ENCODE measurements at regions not wholly inside any gene's neighbourhood (a gene's known extent, or its start where the extent isn't known, plus 50 kb on each side); places are given as distances from the start of the nearest gene placed in this dataset.
"Not testable (repeated sequence)": the region's sequence is repeated elsewhere in the genome, so short reads cannot be mapped to it uniquely, and the experiment has no call there.

GRCh38 chr6:141484711-141485110 lies 648.0 kb upstream of the GJE1 start:
- DNase-seq = no peak

DNA sequence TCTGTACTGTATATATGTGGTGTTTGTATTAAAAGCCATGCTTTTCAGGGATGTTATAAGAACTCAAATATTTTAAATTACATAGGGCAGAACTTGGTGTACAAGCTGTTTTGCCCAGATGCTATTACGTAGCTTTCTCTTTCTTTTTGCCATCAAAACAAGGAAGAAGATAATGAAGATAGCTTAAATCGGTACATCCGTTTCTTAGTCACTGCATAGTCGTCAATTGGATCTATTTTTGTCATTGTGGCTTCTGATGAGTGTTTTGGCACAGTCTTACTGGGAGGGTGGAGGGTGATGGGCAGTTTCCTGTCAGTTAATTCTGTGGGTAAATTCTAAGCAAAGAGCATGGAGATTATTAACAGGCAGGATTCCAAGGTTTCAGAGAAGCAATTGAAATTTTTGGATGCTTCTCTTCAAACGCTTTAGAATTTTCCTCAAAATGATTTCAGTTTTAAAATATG lies 649.1 kb upstream of the GJE1 start:
- DNase-seq = no peak

DNA sequence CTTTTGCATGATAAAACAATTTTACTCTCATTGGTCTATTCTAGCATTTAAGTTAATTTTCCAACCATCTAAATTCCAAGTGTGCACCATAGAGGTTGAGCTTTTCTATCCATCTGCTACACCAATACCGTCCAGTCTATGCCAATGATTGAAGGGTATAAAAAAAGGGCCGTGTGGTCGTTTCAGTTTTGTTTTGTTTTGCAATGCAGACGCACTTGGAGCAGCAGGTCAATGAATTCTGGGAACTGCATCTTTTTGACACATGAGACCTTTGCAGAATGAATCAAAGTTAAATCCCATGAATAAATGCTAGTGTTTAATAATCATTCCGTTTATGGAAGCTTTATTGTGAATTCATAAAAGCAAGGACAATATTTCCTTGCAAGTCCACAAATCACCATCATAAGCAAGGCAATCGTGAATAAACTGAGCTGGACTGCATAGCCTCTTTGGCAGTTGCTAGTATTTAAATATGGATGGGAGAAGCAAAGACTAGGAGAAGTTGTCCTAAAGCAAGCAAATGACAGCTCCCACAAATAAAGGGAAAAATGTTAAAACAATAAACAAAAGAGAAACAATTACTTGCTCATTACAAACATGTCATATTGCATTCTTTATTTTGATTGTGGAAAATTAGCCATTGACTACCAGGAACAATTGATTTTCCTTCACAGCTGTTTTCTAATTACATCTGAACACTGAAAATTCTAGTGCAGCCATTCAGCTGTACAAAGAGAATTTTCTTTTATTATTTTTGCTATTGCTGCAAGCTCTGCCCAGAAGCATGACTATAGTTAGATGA lies 649.7 kb upstream of the GJE1 start:
- no peak for DNase-seq

GRCh38 chr6:141475259-141475658 lies 657.5 kb upstream of the GJE1 start:
- DNase-seq = no peak

- DNase-seq = no peak
Measured at GRCh38 chr6:141472162-141472928, 660.4 kb upstream of the GJE1 start.

- no peak for DNase-seq
Measured at GRCh38 chr6:141470810-141471209, 661.9 kb upstream of the GJE1 start.

DNA sequence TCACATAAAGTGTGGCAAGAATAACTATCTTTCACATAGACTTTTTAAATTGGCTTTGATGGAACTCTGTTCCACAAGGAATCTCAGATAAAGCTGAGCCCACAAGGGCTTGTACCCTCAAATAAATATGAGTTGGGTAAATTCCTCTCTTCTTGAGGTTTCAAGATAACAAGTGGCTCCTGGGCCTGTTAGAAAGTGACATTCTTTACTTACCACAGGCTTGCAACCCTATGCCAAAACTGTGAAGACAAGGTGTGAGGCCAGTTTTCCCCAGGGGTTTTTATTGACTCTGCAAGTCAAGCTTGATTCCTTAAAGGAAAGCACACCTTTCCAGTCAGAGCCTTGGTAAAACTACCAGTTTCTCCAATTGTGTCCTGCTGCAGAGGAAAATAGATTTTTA lies 664.8 kb upstream of the GJE1 start:
- no peak for DNase-seq

- no peak for DNase-seq
Measured at GRCh38 chr6:141467041-141467440, 665.7 kb upstream of the GJE1 start.

- no peak for DNase-seq
Measured at GRCh38 chr6:141464896-141465295, 667.8 kb upstream of the GJE1 start.

- DNase-seq = peak; percentile 90
Measured at GRCh38 chr6:141464490-141464889, 668.2 kb upstream of the GJE1 start.

- no peak for DNase-seq
Measured at GRCh38 chr6:141463237-141463977, 669.3 kb upstream of the GJE1 start.

DNA sequence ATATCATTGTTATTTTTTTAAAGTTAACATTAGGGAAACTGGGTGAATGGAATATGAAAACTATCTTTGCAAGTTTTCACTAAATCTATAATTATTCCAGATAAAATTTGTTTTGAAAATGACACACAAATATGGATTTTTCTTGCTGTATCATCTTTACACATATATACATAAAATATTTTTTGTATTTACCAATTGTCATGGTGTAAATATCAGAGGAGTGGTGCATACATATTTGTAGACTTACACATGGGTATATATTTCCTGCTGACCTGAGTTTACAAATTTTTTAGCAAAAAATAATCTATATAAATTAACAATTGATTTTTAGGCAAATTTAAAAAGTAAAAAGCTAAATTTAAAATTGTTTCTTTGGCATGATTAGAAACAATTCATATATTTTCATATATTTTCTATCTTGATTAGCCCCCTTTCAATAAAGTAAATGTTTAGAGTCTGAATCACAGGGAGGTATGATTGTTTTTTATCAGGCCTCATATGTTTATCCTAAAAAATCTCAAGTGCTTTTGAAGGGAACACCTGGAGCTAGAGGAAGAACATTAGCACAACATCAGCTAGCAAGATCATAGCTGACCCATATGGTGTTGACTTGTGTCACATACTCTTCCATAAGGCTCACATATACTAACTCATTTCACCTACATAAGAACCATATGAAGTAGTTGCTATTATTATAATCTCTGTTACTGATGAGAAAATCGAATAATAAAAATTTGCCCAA lies 671.8 kb upstream of the GJE1 start:
- DNase-seq = peak; percentile 66

DNA sequence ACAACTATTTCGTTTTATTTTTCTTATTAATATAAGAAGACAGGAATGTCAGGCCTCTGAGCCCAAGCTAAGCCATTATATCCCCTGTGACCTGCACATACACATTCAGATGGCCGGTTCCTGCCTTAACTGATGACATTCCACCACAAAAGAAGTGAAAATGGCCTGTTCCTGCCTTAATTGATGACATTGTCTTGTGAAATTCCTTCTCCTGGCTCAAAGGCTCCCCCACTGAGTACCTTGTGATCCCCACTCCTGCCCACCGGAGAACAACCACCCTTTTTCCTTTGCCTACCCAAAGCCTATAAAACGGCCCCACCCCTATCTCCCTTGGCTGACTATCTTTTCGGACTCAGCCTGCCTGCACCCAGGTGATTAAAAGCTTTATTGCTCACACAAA lies 672.5 kb upstream of the GJE1 start:
- not testable (repeated sequence) for DNase-seq

- DNase-seq = not testable (repeated sequence)
Measured at GRCh38 chr6:141457984-141458383, 674.7 kb upstream of the GJE1 start.

- DNase-seq = no peak
Measured at GRCh38 chr6:141452354-141452686, 680.4 kb upstream of the GJE1 start.

DNA sequence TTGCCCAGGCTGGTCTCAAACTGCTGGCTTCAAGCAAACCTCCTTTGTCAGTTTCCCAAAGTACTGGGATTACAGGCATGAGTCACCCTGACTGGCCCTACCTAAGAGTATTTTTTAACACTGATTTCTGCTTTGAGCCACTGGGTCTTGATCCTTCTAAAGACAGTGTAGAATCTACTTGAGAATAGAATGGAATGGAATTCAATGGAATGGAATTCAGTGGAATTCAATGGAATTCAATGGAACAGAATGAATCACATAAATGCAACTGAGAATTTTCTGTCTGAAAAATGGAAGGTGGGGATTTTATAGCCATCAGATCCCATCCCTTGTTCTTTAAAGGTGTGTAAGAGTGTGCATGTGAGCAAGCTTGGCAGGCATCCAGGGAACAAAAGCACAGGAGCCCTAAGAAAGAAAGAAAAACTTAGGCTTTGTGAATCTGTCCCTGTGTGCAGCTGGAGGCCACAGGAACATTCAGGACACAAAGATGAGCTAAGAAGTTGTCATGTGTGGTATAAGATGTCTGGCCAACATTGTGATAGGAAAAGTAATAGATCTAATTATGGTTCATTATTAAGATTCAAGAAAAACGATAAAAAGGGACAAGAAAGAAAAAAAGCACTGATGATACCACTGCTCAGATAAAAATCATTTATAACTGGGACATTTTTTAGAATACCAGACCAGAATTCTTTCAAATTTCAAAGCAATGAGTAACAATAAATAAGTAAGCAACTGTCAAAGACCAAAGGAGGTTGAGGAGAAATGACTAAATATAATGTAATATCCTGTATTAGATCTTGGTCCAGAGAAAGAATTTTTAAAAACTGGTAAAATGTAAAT lies 681.0 kb upstream of the GJE1 start:
- DNase-seq = no peak

GRCh38 chr6:141451181-141451510 lies 681.6 kb upstream of the GJE1 start:
- DNase-seq = no peak

DNA sequence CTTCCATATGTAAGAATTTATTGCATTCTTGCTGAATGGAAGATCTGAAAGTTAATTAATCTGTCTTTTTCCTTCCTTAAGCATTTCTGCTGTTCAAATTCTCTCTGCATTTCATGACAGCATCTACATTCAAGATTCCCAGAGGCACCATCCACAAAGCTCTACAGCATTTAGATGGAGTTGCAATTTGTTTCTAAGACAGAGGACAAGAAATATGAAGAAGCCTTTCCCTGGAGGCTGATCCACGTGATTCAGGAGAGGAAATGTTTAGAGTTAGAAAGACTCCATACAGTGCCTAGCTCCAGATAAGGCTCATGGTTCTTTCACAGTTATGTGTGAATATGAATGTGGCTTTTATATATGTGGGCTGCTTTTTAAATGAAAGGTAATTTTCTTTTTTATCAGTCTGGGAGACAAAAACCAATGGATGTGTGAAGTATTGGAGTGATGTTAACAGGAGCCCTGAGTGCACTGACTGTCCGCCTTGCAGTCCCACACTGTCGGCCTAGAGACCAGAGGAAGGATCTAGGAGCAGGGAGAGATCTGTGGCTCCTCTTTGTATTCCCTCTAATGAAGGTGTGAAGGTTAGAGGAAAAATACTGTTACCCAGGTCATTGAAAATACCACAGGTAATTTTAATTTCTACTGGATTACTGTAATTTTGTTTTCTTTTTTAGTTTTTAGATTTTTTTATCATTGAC lies 686.6 kb upstream of the GJE1 start:
- no peak for DNase-seq

DNA sequence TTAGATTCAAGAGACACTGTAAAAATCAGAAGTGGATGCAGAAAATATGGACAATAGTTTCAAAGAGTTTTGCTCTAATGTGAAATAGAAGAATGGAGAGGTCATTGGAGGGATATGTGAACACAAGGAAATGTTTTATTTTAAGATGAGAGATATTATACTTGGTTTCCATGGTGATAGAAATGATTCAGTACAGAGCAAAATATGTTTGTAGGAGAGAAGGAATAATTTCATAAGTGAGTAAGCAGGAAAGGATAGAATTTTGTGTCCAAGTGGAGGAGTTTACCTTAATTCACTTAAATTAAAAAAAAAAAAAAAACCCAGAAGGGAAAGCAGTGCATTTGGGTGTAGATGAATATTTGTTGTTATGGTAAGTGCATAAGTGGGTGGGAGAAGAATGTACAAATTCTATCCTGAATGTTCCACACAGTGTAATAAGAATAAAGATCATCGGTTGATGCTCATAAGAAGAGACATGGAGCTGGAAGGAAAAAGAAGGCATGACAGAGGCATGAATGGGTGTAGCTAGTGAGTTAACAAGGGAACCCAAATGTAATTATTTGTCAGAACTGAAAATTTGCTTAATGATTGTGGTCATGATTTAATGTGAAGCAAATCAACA lies 688.9 kb upstream of the GJE1 start:
- DNase-seq = no peak

- no peak for DNase-seq
Measured at GRCh38 chr6:141443032-141443431, 689.7 kb upstream of the GJE1 start.

- no peak for DNase-seq
Measured at GRCh38 chr6:141439513-141439912, 693.2 kb upstream of the GJE1 start.
